ENCODE measurements at regions not wholly inside any gene's neighbourhood (a gene's known extent, or its start where the extent isn't known, plus 50 kb on each side); places are given as distances from the start of the nearest gene placed in this dataset.

DNA sequence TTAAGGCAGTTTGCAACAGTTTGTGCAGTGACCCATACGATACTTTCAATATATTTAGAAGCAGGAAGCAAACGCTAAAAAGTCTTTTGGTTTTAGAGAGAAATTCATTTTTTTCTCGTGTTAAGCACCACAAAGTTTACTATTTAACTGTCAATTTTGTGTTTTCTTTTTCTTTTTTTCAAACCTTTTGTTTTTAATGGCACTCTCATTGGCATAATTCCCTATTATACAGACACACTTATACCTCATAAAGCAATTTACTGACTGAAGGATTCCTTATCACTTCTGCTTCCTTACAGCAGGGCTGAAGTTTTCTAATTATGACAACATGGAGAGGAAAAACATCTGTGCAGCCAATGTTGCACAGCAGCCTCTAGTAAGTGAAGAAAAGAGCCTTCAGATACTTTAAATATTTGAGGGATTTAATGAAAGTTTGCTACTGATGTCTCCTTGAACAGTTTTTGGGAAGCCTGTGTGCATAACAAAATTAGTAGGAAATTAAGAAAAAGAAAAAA lies 2191.2 kb downstream of the LRRC4C start:
- H3K4me1 ChIP-seq (ENCODE audit: insufficient read depth, low read length) = no peaks in the 10 kb centered on the region
- peaks cover 0 to 9% (median 0%) of the 10 kb centered on the region in 5 donors for H3K9me3 Mint-ChIP-seq
- H3K4me3 Mint-ChIP-seq = no peak overlapping the region
- H3K36me3 Mint-ChIP-seq = no peaks in the 10 kb centered on the region
- no peaks in the 10 kb centered on the region for H3K27me3 Mint-ChIP-seq
- no peak overlapping the region for H3K27ac Mint-ChIP-seq
- no peaks in the 10 kb centered on the region for H3K27me3 ChIP-seq (ENCODE audit: insufficient read depth, low read length, poor library complexity, severe bottlenecking)
- no peak overlapping the region for H3K4me3 ChIP-seq (ENCODE audit: low read length)
- ChIA-PET CTCF (no interaction called here), POLR2A (no interaction called here)
- no peak overlapping the region for H3K27ac ChIP-seq (ENCODE audit: low read depth, low read length)
- DNase-seq = no peak
- H3K4me1 Mint-ChIP-seq = no peaks in the 10 kb centered on the region
- no peaks in the 10 kb centered on the region for H3K9me3 ChIP-seq (ENCODE audit: low read length)
- H3K36me3 ChIP-seq (ENCODE audit: insufficient read depth, low read length) = no peaks in the 10 kb centered on the region

DNA sequence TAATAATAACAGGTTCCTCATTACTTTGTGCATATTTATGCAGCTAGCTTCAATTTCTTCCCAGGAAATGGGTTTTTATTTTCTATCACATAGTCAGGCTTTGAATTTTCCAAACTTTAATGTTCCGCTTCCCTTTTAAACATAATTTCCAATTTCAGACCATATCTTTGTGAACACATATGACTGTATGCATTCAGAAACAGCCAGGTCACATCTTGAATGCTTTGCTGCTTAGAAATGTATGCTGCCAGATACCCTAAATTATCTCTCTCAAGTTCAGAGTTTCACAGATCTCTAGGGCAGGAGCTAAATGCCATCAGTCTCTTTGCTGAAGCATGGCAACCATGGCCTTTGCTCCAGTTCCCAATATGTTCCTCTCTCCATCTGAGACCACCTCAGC lies 2203.8 kb downstream of the LRRC4C start:
- no peaks in the 10 kb centered on the region for H3K9me3 ChIP-seq (ENCODE audit: low read length)
- H3K9me3 Mint-ChIP-seq = peaks cover 23 to 39% (median 31%) of the 10 kb centered on the region in 5 donors
- no peaks in the 10 kb centered on the region for H3K4me1 ChIP-seq (ENCODE audit: insufficient read depth, low read length)
- H3K27ac Mint-ChIP-seq = no peak overlapping the region
- H3K27me3 ChIP-seq (ENCODE audit: insufficient read depth, low read length, poor library complexity, severe bottlenecking) = no peaks in the 10 kb centered on the region
- H3K4me3 Mint-ChIP-seq = no peak overlapping the region
- H3K4me1 Mint-ChIP-seq = no peaks in the 10 kb centered on the region
- H3K27ac ChIP-seq (ENCODE audit: low read depth, low read length) = no peak overlapping the region
- H3K36me3 ChIP-seq (ENCODE audit: insufficient read depth, low read length) = no peaks in the 10 kb centered on the region
- CTCF ChIA-PET = no interaction called here
- POLR2A ChIA-PET = no interaction called here
- no peaks in the 10 kb centered on the region for H3K36me3 Mint-ChIP-seq
- no peak for DNase-seq
- H3K4me3 ChIP-seq (ENCODE audit: low read length) = no peak overlapping the region
- no peaks in the 10 kb centered on the region for H3K27me3 Mint-ChIP-seq

- Mint-ChIP-seq H3K4me1 (no peaks in the 10 kb centered on the region), H3K36me3 (no peaks in the 10 kb centered on the region), H3K4me3 (no peak overlapping the region), H3K9me3 (peaks cover 0 to 22% (median 13%) of the 10 kb centered on the region in 5 donors), H3K27me3 (no peaks in the 10 kb centered on the region), H3K27ac (no peak overlapping the region)
- Histone ChIP-seq H3K4me1 (ENCODE audit: insufficient read depth, low read length) (no peaks in the 10 kb centered on the region), H3K9me3 (ENCODE audit: low read length) (no peaks in the 10 kb centered on the region), H3K4me3 (ENCODE audit: low read length) (no peak overlapping the region), H3K27ac (ENCODE audit: low read depth, low read length) (no peak overlapping the region), H3K36me3 (ENCODE audit: insufficient read depth, low read length) (no peaks in the 10 kb centered on the region), H3K27me3 (ENCODE audit: insufficient read depth, low read length, poor library complexity, severe bottlenecking) (no peaks in the 10 kb centered on the region)
- DNase-seq = no peak
- ChIA-PET CTCF (no interaction called here), POLR2A (no interaction called here)
Observed at GRCh38 chr11:39249566-39250365, 2209.7 kb downstream of the LRRC4C start.

DNA sequence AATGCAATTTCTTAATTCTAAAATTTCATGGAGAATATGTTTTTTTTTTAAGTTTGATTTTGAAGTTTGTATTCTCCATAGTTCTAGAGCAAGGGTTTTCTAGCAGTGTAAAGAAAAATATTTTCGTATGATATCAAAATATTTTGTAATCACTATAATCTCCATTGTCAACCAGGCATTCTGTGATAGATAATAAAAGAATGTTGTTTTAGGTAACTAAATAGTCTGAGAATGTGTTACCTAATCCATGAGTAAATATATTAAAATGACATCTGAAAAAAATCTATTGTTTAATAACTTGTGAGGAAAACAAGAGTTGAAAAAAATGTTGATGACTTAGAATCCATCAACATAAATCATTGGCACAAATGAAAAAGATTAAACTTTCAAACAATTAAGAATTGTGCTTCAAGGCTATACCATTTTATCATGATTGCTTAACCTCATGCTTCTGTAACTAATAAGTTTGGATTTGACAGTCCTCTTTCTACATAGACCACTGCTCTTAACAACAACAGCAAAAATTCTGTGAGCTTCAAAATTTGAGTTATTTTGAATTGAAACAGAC lies 2211.8 kb downstream of the LRRC4C start:
- H3K9me3 Mint-ChIP-seq = peaks cover under 1 to 18% (median 4%) of the 10 kb centered on the region in 5 donors
- H3K4me3 Mint-ChIP-seq = no peak overlapping the region
- no peaks in the 10 kb centered on the region for H3K36me3 ChIP-seq (ENCODE audit: insufficient read depth, low read length)
- no peaks in the 10 kb centered on the region for H3K4me1 ChIP-seq (ENCODE audit: insufficient read depth, low read length)
- no peaks in the 10 kb centered on the region for H3K27me3 ChIP-seq (ENCODE audit: insufficient read depth, low read length, poor library complexity, severe bottlenecking)
- no peak overlapping the region for H3K27ac Mint-ChIP-seq
- no peak overlapping the region for H3K4me3 ChIP-seq (ENCODE audit: low read length)
- H3K36me3 Mint-ChIP-seq = no peaks in the 10 kb centered on the region
- no peaks in the 10 kb centered on the region for H3K9me3 ChIP-seq (ENCODE audit: low read length)
- no peaks in the 10 kb centered on the region for H3K4me1 Mint-ChIP-seq
- no peak for DNase-seq
- ChIA-PET CTCF (no interaction called here), POLR2A (no interaction called here)
- H3K27ac ChIP-seq (ENCODE audit: low read depth, low read length) = no peak overlapping the region
- no peaks in the 10 kb centered on the region for H3K27me3 Mint-ChIP-seq

GRCh38 chr11:39239553-39239952 lies 2219.9 kb downstream of the LRRC4C start:
- Histone ChIP-seq H3K27me3 (ENCODE audit: insufficient read depth, low read length, poor library complexity, severe bottlenecking) (no peaks in the 10 kb centered on the region), H3K27ac (ENCODE audit: low read depth, low read length) (no peak overlapping the region), H3K4me3 (ENCODE audit: low read length) (no peak overlapping the region), H3K9me3 (ENCODE audit: low read length) (no peaks in the 10 kb centered on the region), H3K36me3 (ENCODE audit: insufficient read depth, low read length) (no peaks in the 10 kb centered on the region), H3K4me1 (ENCODE audit: insufficient read depth, low read length) (no peaks in the 10 kb centered on the region)
- H3K27ac Mint-ChIP-seq = no peak overlapping the region
- H3K9me3 Mint-ChIP-seq = peaks cover 3 to 19% (median 8%) of the 10 kb centered on the region in 5 donors
- DNase-seq = no peak
- CTCF ChIA-PET = no interaction called here
- POLR2A ChIA-PET = no interaction called here
- no peak overlapping the region for H3K4me3 Mint-ChIP-seq
- no peaks in the 10 kb centered on the region for H3K4me1 Mint-ChIP-seq
- H3K27me3 Mint-ChIP-seq = no peaks in the 10 kb centered on the region
- H3K36me3 Mint-ChIP-seq = no peaks in the 10 kb centered on the region

DNA sequence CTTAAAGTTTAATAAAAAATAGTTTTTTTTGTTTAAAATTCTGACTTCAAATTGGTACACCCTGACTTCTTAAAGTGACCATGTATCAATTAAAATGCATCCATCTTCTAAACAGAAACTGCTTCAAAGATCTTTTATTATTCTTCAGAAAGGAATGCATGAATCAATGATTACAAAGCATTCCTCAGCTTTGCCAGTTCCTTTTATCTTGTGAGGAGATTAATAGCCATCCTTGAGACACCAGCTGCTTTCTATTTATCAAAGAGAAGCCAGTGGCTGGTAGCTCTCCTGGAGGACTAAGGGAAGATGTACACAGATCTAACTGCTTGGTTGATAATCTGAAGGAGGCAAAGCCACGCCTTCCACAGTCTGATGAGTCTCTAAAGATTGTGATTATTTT lies 2222.5 kb downstream of the LRRC4C start:
- POLR2A ChIA-PET = no interaction called here
- Mint-ChIP-seq H3K4me1 (no peaks in the 10 kb centered on the region), H3K27me3 (no peaks in the 10 kb centered on the region), H3K9me3 (peaks cover 3 to 21% (median 11%) of the 10 kb centered on the region in 5 donors), H3K4me3 (no peak overlapping the region), H3K36me3 (no peaks in the 10 kb centered on the region), H3K27ac (no peak overlapping the region)
- no peak overlapping the region for H3K27ac ChIP-seq (ENCODE audit: low read depth, low read length)
- DNase-seq = no peak
- no peaks in the 10 kb centered on the region for H3K36me3 ChIP-seq (ENCODE audit: insufficient read depth, low read length)
- CTCF ChIA-PET = no interaction called here
- no peaks in the 10 kb centered on the region for H3K27me3 ChIP-seq (ENCODE audit: insufficient read depth, low read length, poor library complexity, severe bottlenecking)
- no peaks in the 10 kb centered on the region for H3K9me3 ChIP-seq (ENCODE audit: low read length)
- H3K4me1 ChIP-seq (ENCODE audit: insufficient read depth, low read length) = no peaks in the 10 kb centered on the region
- no peak overlapping the region for H3K4me3 ChIP-seq (ENCODE audit: low read length)

DNA sequence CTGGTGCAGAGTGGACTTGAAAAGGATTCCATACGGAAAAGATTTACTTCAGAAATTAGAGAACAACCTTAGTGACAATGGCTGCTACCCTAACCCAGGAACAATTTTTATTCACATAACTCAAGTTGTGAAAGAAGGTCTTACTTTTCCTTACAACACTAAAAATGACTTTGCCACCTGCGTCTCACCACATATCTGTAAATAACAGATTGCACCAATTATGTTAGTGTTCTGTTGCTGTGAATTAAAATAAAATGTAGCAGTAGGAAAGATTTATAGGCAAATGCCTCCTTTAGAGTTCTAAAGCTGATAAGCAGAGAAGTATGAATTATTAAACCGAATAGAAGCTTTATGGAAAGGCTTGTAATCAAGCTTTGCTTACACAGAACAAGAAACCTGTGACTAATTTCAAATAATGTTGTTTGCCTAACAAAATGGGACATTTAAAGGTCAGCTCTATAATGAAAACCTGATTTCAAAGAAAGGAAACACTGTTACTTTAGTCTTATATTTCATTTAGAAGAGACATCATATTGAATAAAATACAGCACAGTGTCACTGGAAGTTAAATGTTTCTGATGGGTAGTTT lies 2237.8 kb downstream of the LRRC4C start:
- Histone ChIP-seq H3K27me3 (ENCODE audit: insufficient read depth, low read length, poor library complexity, severe bottlenecking) (no peaks in the 10 kb centered on the region), H3K27ac (ENCODE audit: low read depth, low read length) (no peak overlapping the region), H3K9me3 (ENCODE audit: low read length) (no peaks in the 10 kb centered on the region), H3K4me1 (ENCODE audit: insufficient read depth, low read length) (no peaks in the 10 kb centered on the region), H3K4me3 (ENCODE audit: low read length) (no peak overlapping the region), H3K36me3 (ENCODE audit: insufficient read depth, low read length) (no peaks in the 10 kb centered on the region)
- H3K36me3 Mint-ChIP-seq = no peaks in the 10 kb centered on the region
- H3K27ac Mint-ChIP-seq = no peak overlapping the region
- H3K27me3 Mint-ChIP-seq = no peaks in the 10 kb centered on the region
- ChIA-PET POLR2A (no interaction called here), CTCF (no interaction called here)
- H3K4me3 Mint-ChIP-seq = no peak overlapping the region
- peaks cover 3 to 14% (median 9%) of the 10 kb centered on the region in 5 donors for H3K9me3 Mint-ChIP-seq
- no peak for DNase-seq
- H3K4me1 Mint-ChIP-seq = no peaks in the 10 kb centered on the region

- CTCF ChIA-PET = no interaction called here
- H3K9me3 Mint-ChIP-seq = peaks cover 3 to 16% (median 10%) of the 10 kb centered on the region in 5 donors
- H3K4me3 Mint-ChIP-seq = no peak overlapping the region
- no peaks in the 10 kb centered on the region for H3K9me3 ChIP-seq (ENCODE audit: low read length)
- H3K27me3 Mint-ChIP-seq = no peaks in the 10 kb centered on the region
- no peak overlapping the region for H3K4me3 ChIP-seq (ENCODE audit: low read length)
- no peak for DNase-seq
- no peak overlapping the region for H3K27ac Mint-ChIP-seq
- no peak overlapping the region for H3K27ac ChIP-seq (ENCODE audit: low read depth, low read length)
- POLR2A ChIA-PET = no interaction called here
- H3K36me3 ChIP-seq (ENCODE audit: insufficient read depth, low read length) = no peaks in the 10 kb centered on the region
- no peaks in the 10 kb centered on the region for H3K4me1 ChIP-seq (ENCODE audit: insufficient read depth, low read length)
- no peaks in the 10 kb centered on the region for H3K4me1 Mint-ChIP-seq
- no peaks in the 10 kb centered on the region for H3K36me3 Mint-ChIP-seq
- no peaks in the 10 kb centered on the region for H3K27me3 ChIP-seq (ENCODE audit: insufficient read depth, low read length, poor library complexity, severe bottlenecking)
Observed at GRCh38 chr11:39220501-39221230, 2238.8 kb downstream of the LRRC4C start.

Data from CD8-positive, alpha-beta memory T cell (primary cell).